ENCODE measurements at regions not wholly inside any gene's neighbourhood (a gene's known extent, or its start where the extent isn't known, plus 50 kb on each side); places are given as distances from the start of the nearest gene placed in this dataset.

DNA sequence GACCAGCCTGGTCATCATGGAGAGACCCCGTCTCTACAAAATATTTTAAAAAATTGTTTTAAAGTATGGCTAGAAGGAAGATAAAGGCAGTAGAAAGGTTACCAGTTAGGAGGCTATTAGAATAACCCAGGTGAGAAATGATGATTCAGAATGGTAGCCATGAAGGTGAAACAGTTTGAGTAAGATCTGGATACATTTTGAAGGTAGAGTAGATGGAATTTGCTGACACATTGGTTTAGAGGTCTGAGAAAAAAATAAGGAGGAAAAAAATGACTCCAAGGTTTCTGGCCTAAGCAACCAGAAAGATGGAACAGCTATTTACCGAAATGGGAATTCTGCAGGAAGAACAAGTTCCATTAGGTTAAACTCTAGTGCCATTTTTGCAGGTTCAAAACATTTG, 167.9 kb upstream of the TAB2 start:
- H3K4me3 ChIP-seq (ENCODE audit: low read length) = no peak overlapping the region
- no peak for DNase-seq (ENCODE audit: low read depth)
- TF ChIP-seq, protein P1, sequence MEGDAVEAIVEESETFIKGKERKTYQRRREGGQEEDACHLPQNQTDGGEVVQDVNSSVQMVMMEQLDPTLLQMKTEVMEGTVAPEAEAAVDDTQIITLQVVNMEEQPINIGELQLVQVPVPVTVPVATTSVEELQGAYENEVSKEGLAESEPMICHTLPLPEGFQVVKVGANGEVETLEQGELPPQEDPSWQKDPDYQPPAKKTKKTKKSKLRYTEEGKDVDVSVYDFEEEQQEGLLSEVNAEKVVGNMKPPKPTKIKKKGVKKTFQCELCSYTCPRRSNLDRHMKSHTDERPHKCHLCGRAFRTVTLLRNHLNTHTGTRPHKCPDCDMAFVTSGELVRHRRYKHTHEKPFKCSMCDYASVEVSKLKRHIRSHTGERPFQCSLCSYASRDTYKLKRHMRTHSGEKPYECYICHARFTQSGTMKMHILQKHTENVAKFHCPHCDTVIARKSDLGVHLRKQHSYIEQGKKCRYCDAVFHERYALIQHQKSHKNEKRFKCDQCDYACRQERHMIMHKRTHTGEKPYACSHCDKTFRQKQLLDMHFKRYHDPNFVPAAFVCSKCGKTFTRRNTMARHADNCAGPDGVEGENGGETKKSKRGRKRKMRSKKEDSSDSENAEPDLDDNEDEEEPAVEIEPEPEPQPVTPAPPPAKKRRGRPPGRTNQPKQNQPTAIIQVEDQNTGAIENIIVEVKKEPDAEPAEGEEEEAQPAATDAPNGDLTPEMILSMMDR (conservative IDR thresholded peaks at IDR 0.05; ENCODE audit: low read length) = no peak

DNA sequence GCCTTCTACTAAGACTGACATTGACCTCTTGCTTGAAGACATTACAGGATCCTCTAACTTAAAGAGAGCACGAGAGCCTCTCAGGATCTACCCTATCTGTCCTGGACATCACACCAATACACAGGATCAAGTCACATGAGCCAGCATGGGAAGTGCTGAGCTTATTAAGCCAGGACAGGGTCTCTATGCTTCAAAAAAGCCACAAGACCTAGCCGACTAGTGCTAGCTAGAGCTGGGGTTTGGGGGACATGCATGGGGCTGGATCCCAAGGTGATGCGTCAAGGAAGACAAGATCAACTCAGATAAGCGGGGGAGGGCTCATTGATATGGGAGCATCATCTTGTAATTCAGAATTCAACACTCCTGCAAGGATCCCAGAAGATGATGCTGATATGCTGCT, 167.2 kb upstream of the TAB2 start:
- H3K4me3 ChIP-seq (ENCODE audit: low read length) = no peak overlapping the region
- TF ChIP-seq, protein P1 (conservative IDR thresholded peaks at IDR 0.05; ENCODE audit: low read length) = no peak
- no peak for DNase-seq (ENCODE audit: low read depth)

DNA sequence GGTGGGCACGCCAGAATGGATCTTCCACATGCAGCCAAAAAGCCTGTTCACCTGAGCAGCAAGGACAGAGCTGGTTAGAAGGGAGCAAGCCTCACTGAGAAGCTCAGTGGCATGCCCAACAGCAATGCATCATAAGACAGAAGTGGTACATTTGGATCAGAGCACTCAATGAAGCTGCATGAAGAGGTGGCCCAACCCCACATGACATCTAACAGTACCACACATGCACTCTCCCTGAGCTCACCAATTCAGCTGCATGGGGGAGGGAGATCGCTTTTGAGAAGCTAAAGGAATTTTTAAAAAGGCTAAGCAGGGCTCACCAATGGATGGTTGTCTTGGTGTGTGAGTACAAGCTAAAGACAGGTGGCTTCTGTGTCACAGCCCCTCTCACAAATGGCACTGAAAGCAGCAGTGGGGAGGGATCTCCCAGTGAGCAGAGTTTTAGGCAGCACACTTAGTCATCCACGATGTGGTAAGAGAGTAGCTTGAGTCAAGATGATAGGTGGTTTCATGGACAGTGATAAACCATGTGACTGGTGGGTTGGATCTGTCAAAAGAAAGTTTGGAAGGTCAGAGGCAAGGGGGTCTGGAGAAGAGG, 166.6 kb upstream of the TAB2 start:
- H3K4me3 ChIP-seq (ENCODE audit: low read length) = no peak overlapping the region
- TF ChIP-seq, protein P1 (conservative IDR thresholded peaks at IDR 0.05; ENCODE audit: low read length) = no peak

DNA sequence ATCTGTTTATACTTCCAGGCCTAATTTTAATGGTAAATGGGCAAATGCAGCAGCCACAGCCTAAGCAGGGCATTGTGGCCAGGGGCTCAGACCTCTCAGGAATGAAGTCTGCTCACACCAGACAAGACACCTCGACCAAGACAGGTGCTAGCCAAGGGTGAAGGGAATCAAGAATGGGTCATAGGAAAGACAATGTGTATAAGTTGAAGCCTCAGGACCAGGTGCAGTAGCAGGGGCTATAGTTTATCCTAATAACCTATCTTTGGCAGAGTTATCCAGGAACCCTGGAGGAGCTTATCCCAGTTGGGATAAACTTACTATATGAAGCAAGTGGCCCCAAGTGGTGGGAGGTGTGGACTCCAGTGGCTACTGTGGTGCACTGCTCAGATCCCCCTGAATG, 165.0 kb upstream of the TAB2 start:
- TF ChIP-seq, protein P1 (conservative IDR thresholded peaks at IDR 0.05; ENCODE audit: low read length) = no peak
- no peak overlapping the region for H3K4me3 ChIP-seq (ENCODE audit: low read length)
- no peak for DNase-seq (ENCODE audit: low read depth)

More for the DNA sequence above, 166.6 kb upstream of the TAB2 start:
- DNase-seq (ENCODE audit: low read depth) = no peak

DNA sequence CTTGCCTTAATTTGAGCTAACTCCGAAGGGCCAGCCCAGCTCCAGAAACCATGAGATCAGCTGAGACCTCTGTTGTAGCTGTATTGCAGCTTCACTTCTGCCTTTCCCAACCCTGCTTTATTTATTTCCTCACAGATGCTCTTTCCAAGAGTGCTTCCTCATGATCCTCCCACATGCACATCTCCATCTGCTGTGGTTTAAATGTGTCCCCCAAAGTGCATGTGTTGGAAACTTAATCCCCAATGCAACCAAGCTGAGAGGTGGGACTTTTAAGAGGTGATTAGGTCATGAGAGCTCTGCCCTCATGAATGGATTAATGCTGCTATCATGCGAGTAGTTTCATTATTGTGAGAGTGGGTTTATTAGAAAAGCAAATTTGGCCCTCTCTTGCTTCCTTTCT, 164.4 kb upstream of the TAB2 start:
- TF ChIP-seq, protein P1 (conservative IDR thresholded peaks at IDR 0.05; ENCODE audit: low read length) = no peak
- no peak for DNase-seq (ENCODE audit: low read depth)
- no peak overlapping the region for H3K4me3 ChIP-seq (ENCODE audit: low read length)

DNA sequence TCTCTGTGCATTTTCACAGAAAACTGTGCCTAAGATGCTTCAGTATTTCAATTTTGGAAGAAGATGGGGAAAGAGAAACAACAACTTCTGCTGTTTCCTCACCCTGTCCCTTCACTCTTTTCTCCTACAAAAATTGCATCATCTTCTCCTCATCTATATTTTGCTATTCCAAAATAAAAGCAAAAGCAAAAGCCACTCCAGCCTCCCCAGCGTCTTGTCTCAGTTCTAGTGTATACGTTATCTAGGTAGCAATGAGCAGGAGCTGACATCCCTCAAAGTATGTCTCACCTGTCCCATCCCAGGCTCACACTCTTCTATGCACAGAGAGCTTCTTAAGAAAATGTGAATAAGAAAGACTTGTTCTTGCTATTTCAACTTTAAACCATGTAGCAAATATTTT, 163.8 kb upstream of the TAB2 start:
- TF ChIP-seq, protein P1 (conservative IDR thresholded peaks at IDR 0.05; ENCODE audit: low read length) = no peak
- no peak for DNase-seq (ENCODE audit: low read depth)
- no peak overlapping the region for H3K4me3 ChIP-seq (ENCODE audit: low read length)

DNA sequence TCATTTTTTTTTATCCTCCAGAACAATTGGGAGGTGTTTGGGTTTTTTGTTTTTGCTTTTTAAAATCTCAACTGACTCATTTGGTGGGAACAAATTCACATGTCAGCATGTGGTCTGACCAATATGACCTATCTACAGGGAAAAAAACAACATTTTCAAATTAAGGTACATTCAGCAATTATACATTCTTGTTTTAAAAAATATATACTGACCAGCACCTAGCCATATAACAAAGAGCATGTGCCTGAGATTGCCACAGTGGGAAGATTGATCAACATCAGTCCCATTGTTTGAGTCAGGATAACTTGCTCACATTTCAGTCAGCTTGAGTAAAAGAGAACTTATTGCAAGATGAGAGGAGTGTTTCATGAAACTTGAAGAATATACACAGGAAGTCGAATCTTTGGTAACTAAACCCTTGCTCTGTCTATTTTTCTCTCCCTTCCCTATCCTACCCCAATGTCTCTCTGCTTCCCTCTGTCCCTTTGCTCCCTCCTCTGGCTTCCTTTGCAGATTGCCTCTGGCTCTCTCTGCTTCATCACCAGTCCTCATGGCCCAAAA, 163.2 kb upstream of the TAB2 start:
- no peak for DNase-seq (ENCODE audit: low read depth)
- TF ChIP-seq, protein P1 (conservative IDR thresholded peaks at IDR 0.05; ENCODE audit: low read length) = no peak
- no peak overlapping the region for H3K4me3 ChIP-seq (ENCODE audit: low read length)

All from AG10803 (cell line).